Panc1 (cell line): ENCODE measurements at regions not wholly inside any gene's neighbourhood (a gene's known extent, or its start where the extent isn't known, plus 50 kb on each side); places are given as distances from the start of the nearest gene placed in this dataset.
A peak's percentile ranks its signal among the peaks of the same experiment; 100 is the strongest.

Source experiments
- ATAC-seq: fragments of 200-7000 bp; cut with Tn5 transposase; 2 replicates; pipeline ENCODE4 v1.9.1; 2020; ENCODE audit warnings: mild to moderate bottlenecking, moderate library complexity
- BruUV-seq: library from RNA; stranded (reverse); fragments of 400-500 nt; replicated peaks from 2 replicates; lab custom pipeline; 2021; lab: Mats Ljungman, UMichigan
- CTCF ChIA-PET: fragments of 300-600 bp; sonication (Branson Sonifier 250); formaldehyde crosslinking; loops from one replicate; lab custom pipeline; 2022; ENCODE audit warnings: antibody characterized with exemption; lab: Charles Lee
- POLR2A ChIA-PET: fragments of 300-600 bp; sonication (Branson Sonifier 250); formaldehyde crosslinking; loops from one replicate; lab custom pipeline; 2022; ENCODE audit warnings: antibody characterized with exemption; lab: Charles Lee
- DNase-seq: peaks from one replicate; pipeline ENCODE4 v3.0.0-alpha.2; 2010; ENCODE audit warnings: low read depth, low spot score
- H3K27ac ChIP-seq: 2 replicates; pipeline ENCODE4 v1.5.1; 2011; ENCODE audit warnings: mild to moderate bottlenecking, low read length, inconsistent platforms
- H3K27me3 ChIP-seq: fragments of 200-500 bp; sonication (Bioruptor generic); 2 replicates; pipeline ENCODE4 v1.6.0; 2014; ENCODE audit warnings: low read length, inconsistent platforms; ENCODE audit not compliant: control insufficient read depth, insufficient read depth
- H3K36me3 ChIP-seq: fragments of 200-500 bp; sonication (Bioruptor generic); 2 replicates; pipeline ENCODE4 v1.5.1; 2014; ENCODE audit warnings: inconsistent platforms, mild to moderate bottlenecking, low read length, moderate library complexity; ENCODE audit not compliant: control insufficient read depth, insufficient read depth
- H3K4me1 ChIP-seq: 2 replicates; pipeline ENCODE4 v1.5.1; 2011; ENCODE audit warnings: inconsistent platforms, mild to moderate bottlenecking, low read length, moderate library complexity; ENCODE audit not compliant: control insufficient read depth, insufficient read depth
- H3K4me3 ChIP-seq, 2 experiments: 2 replicates each; pipeline ENCODE4 v1.5.1; 2011 to 2012; ENCODE audit warnings: low read depth in 2 of 2, low read length in 2 of 2, mild to moderate bottlenecking in 2 of 2, inconsistent platforms in 1 of 2, moderate library complexity in 1 of 2
- H3K9me3 ChIP-seq: fragments of 200-500 bp; sonication (Bioruptor generic); 2 replicates; pipeline ENCODE4 v1.5.1; 2014; ENCODE audit warnings: low read depth, mild to moderate bottlenecking, inconsistent platforms, low read length, moderate library complexity; ENCODE audit not compliant: control insufficient read depth, insufficient read depth
- POLR2AphosphoS5 ChIP-seq: IDR thresholded peaks from 2 replicates; pipeline ENCODE4 v1.6.1; 2012; ENCODE audit warnings: mild to moderate bottlenecking, low read depth, low read length, moderate library complexity
- SIN3A ChIP-seq: IDR thresholded peaks from 2 replicates; pipeline ENCODE4 v1.6.1; 2012; ENCODE audit warnings: low read depth, mild to moderate bottlenecking, low read length, moderate library complexity, borderline replicate concordance; ENCODE audit not compliant: insufficient read depth
- TCF7L2 ChIP-seq: IDR thresholded peaks from 2 replicates; pipeline ENCODE4 v1.6.1; 2011; ENCODE audit warnings: mild to moderate bottlenecking, low read depth, low read length, inconsistent platforms
- in situ Hi-C: cut with HindIII; loops from 2 replicates; pipeline ENCODE4 v1.10.0; 2016; ENCODE audit warnings: low sequenced_read_pairs, low pct_unique_long_range_greater_than_20kb
- intact Hi-C: fragments of 100-400 bp; cut with micrococcal nuclease; formaldehyde crosslinking; loops from one replicate; pipeline ENCODE4 v1.10.0; 2022; ENCODE audit not compliant: unreplicated experiment
- TF ChIP-seq, protein P1 (sequence below): fragments of 450-650 bp; IDR thresholded peaks from 2 replicates; pipeline ENCODE4 v1.5.1; 2017; ENCODE audit warnings: mild to moderate bottlenecking
- TF ChIP-seq, protein P2 (sequence below), 2 experiments: IDR thresholded peaks; 2 replicates each; pipeline ENCODE4 v1.6.1; 2011 to 2012; ENCODE audit warnings: low read depth in 2 of 2, control low read depth in 1 of 2, low read length in 1 of 2, mild to moderate bottlenecking in 1 of 2, moderate library complexity in 1 of 2; ENCODE audit not compliant: insufficient read depth in 1 of 2

DNA sequence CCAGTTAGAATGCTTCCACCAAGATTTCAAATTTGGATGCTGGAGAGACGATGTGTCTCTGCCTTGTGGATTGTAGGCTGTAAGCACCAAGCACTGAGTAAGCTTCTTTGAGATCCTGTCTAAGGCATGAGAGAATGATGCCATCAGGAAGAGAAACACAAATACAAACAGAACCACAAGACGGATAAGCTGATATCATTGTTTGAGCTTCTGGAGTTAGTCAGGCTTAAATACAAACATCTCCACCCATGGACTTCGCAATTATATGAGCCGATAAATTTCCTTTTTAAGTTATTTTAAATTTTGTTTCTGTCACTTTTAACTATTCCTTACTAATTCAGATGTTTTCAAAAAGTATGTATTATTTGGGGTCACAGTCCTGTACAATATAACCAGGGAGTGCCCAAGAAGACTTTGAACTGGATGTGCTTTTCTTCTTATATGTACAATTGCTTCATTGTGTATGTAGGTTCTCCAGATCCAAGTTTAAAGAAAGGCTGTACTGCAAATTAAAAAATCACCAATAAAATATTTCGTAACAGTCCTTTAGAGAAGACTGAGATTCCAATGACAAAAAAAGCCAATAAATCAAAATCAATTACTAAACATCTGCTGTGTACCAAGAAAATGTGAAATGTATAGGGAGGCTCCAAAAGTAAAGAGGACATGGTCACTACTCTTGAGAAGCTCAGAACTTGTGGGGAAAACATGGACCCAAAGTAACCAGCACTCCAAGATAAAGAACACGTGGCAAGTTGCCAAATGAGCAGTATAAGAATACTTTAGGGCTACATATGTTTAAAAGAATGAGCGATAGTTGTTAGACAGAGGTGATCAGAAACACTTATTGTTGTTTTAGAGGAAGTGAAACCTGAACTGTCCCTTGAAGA, 274.1 kb downstream of the ADAMTS20 start:
- H3K4me3 ChIP-seq = no peak overlapping the region
- in situ Hi-C loops = no loop called here
- H3K27ac ChIP-seq = no peak overlapping the region; the same call in 1 of the 2 replicates
- ChIA-PET POLR2A (no interaction called here), CTCF (no interaction called here)
- TF ChIP-seq, protein P1, sequence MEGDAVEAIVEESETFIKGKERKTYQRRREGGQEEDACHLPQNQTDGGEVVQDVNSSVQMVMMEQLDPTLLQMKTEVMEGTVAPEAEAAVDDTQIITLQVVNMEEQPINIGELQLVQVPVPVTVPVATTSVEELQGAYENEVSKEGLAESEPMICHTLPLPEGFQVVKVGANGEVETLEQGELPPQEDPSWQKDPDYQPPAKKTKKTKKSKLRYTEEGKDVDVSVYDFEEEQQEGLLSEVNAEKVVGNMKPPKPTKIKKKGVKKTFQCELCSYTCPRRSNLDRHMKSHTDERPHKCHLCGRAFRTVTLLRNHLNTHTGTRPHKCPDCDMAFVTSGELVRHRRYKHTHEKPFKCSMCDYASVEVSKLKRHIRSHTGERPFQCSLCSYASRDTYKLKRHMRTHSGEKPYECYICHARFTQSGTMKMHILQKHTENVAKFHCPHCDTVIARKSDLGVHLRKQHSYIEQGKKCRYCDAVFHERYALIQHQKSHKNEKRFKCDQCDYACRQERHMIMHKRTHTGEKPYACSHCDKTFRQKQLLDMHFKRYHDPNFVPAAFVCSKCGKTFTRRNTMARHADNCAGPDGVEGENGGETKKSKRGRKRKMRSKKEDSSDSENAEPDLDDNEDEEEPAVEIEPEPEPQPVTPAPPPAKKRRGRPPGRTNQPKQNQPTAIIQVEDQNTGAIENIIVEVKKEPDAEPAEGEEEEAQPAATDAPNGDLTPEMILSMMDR = no peak
- TF ChIP-seq, protein P2, sequence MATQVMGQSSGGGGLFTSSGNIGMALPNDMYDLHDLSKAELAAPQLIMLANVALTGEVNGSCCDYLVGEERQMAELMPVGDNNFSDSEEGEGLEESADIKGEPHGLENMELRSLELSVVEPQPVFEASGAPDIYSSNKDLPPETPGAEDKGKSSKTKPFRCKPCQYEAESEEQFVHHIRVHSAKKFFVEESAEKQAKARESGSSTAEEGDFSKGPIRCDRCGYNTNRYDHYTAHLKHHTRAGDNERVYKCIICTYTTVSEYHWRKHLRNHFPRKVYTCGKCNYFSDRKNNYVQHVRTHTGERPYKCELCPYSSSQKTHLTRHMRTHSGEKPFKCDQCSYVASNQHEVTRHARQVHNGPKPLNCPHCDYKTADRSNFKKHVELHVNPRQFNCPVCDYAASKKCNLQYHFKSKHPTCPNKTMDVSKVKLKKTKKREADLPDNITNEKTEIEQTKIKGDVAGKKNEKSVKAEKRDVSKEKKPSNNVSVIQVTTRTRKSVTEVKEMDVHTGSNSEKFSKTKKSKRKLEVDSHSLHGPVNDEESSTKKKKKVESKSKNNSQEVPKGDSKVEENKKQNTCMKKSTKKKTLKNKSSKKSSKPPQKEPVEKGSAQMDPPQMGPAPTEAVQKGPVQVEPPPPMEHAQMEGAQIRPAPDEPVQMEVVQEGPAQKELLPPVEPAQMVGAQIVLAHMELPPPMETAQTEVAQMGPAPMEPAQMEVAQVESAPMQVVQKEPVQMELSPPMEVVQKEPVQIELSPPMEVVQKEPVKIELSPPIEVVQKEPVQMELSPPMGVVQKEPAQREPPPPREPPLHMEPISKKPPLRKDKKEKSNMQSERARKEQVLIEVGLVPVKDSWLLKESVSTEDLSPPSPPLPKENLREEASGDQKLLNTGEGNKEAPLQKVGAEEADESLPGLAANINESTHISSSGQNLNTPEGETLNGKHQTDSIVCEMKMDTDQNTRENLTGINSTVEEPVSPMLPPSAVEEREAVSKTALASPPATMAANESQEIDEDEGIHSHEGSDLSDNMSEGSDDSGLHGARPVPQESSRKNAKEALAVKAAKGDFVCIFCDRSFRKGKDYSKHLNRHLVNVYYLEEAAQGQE (IDR thresholded peaks at IDR 0.05; ENCODE audit: insufficient read depth in 1 of 2, low read depth in 2 of 2, low read length in 1 of 2) = no peak
- TF ChIP-seq SIN3A (no peak), POLR2AphosphoS5 (no peak), TCF7L2 (no peak)
- H3K4me1 ChIP-seq = no peaks in the 10 kb centered on the region; the same call in 1 of the 2 replicates
- H3K9me3 ChIP-seq = no peaks in the 10 kb centered on the region
- ATAC-seq (0 out of 2 replicates have a peak, but pooled peaks have one; percentile 38), DNase-seq (peak; percentile 10)
- BruUV-seq = no TSS peak
- H3K27me3 ChIP-seq = no peaks in the 10 kb centered on the region
- H3K36me3 ChIP-seq = no peaks in the 10 kb centered on the region
- intact Hi-C loops = no loop called here

DNA sequence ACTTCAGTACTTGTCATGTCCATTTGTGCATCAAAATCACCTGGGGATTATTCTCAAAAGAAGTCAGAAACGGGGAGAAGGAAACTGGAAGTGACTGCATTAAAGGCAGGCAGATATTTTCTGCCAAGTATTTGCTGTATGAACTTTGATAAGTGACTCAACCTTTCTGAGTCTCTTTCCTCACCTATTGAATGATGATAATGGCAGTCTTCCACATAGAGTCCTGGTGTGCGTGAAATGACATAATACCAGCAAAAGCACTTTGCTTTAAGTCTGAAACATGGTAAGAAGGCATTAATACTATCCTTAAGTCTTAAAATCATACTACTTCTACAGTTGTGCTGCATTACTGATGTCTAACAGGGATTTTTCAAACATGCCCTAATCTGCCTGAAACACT, 278.5 kb downstream of the ADAMTS20 start:
- Histone ChIP-seq H3K4me3 (no peak overlapping the region), H3K27ac (0 out of 2 replicates have a peak overlapping the region, but pooled peaks have one; percentile 15), H3K9me3 (no peaks in the 10 kb centered on the region), H3K27me3 (no peaks in the 10 kb centered on the region), H3K4me1 (no peaks in the 10 kb centered on the region), H3K36me3 (no peaks in the 10 kb centered on the region)
- DNase-seq (no peak), ATAC-seq (no peak)
- BruUV-seq = no TSS peak
- intact Hi-C loops (no loop called here), in situ Hi-C loops (no loop called here)
- TF ChIP-seq POLR2AphosphoS5 = no peak
- TF ChIP-seq, protein P1 = no peak
- POLR2A ChIA-PET = no interaction called here
- CTCF ChIA-PET = interaction anchor here (0.7 kb wide), 1 partner anchor 720 kb away, joined by 3 read pairs; no protein-coding TSS in a partner anchor
